ENCODE measurements at regions not wholly inside any gene's neighbourhood (a gene's known extent, or its start where the extent isn't known, plus 50 kb on each side); places are given as distances from the start of the nearest gene placed in this dataset.

GRCh38 chr9:106417685-106418084 is 445.3 kb upstream of the ZNF462 start:
- TF ChIP-seq CTCF (IDR thresholded peaks at IDR 0.05; ENCODE audit: low read length) = no peak
- TF ChIP-seq EZH2 (optimal IDR thresholded peaks at IDR 0.05; ENCODE audit: low read depth, low read length) = no peak

Data from MM.1S (cell line).